ENCODE measurements at regions not wholly inside any gene's neighbourhood (a gene's known extent, or its start where the extent isn't known, plus 50 kb on each side); places are given as distances from the start of the nearest gene placed in this dataset.
"Not testable (repeated sequence)": the region's sequence is repeated elsewhere in the genome, so short reads cannot be mapped to it uniquely, and the experiment has no call there.

DNA sequence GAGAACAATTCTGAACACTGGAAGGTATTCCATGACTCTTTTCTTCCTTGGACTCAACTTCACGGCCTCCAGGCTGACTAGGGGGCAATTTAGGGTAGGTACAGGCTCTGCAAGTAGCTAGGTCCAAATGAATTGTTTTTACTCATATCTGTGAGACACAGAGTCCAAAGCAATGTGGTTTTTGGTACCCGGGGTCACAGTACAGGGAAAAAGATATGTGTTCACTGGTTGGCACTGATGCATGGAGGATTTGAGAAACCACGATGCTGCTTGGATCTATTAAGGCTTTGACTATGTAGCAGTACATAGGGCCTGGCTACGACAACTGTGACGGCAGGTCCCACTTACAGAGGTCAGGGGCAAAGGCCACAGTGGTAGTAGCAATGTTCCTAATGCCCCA lies 200.6 kb downstream of the DUSP10 start:
- DNase-seq: no peak

DNA sequence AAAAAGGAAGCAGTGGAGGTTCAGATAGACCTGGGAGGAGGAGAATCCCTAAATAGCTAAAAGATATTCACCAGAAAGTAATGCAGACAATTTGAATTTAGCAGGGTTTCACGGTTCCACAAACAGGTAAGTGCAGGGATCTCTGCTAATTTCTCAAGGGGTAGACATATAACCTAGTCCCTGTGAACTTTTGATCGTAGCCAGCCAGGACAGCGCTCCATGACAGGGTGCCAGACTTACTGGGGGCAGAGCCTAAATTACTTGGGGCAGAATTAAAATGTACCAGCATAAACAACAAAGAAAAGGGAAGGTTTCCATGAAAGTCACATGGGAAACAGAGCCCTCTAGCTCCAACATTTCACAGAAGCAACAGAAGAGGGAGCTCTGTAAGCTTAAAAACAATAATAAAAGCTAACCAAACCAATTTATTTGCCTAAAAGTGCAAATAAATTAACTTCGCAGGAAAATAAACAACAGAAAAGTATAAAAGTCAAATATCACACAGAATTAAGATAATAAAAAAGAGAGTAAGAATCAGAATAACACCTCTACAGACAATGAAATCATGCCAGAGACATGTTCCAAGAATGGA lies 198.3 kb downstream of the DUSP10 start:
- peak in 1 of 2 donors; percentile 21 for DNase-seq

DNA sequence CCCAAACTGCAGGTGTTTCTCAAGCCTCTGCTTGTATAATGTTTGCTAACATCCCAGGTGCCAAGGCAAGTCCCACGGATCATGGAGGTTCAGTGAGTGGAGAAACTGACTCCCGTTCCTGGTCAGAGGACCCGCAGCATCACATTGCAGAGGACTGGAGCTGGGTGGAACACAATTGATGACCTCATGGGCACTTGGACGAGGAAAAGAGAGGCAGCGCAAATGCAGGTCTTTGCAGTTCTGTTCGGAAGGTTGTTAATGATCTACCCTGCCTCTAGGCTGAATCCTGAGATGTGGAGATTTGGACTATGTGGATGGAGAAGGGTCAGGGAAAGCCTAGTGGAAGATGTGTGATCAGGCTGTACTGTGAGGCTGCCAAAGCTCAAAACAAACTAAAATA lies 192.9 kb downstream of the DUSP10 start:
- DNase-seq: no peak

DNA sequence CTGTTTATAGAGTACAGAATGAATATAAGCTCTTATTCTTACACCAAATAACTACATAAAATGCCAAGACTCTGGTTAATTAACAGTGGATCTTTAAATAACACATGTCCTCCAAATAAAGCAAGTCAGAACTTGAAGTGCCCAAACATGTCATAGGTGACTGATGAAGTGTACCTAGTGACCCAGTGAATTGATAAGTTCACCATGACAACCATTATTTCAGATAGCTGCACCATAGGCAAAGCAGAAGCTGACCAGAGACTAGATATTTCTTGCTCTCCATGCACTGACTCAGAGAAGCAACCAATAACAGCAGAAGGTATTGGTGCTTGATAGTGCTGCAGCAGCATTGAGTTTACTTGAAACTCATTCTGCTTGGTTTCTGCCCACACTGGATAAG lies 192.1 kb downstream of the DUSP10 start:
- no peak for DNase-seq

DNA sequence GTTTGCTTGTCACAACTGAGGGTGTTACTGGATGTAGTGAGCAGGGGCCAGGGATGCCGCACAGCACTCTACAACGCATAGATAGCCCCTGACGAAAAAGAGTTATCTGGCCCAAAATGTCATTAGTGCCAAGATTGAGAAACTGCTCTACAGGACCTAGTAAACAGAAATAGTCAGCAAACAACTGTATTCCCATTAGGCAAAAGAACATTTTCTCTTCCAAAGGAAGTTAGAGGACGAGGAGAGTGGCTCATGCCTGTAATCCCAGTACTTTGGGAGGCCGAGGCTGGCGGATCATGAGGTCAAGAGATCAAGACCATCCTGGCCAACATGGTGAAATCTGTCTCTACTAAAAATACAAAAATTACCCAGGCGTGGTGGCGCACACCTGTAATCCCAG lies 189.1 kb downstream of the DUSP10 start:
- not testable (repeated sequence) for DNase-seq

DNA sequence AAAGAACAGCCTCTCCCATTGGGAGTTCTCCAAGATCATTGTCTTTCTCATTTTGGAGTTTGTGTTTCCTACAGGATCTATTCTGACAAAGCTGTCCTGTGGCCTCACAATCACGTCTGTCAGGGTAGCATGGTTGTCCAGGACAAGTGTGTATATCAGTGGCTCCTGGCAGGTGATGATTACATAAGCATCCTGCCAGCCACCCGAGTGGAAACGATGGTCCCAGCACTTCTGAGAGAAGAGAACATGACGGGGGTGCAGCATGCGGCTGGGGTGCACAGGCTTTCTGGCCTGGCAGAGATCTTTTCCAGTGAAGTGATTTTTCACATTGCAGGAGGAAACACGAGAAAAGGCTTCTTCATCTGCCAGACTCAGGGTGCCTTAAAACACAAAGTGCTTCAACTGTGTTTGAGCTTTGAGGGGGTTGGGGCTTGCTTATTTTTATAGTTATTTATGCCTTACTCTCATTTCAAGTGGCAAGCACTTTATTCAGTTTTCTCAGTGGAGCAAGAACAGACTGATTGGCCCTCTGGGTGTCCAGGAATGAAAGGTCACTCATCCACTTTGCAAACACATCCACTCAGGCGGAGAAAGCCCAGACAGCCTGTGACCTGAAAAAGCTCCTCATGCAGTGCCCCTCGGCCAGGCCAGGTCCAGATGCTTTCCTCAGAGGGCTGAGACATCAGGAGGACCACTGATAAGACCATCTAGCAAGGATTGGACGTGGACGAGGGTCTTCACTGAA lies 186.0 kb downstream of the DUSP10 start:
- no peak for DNase-seq

DNA sequence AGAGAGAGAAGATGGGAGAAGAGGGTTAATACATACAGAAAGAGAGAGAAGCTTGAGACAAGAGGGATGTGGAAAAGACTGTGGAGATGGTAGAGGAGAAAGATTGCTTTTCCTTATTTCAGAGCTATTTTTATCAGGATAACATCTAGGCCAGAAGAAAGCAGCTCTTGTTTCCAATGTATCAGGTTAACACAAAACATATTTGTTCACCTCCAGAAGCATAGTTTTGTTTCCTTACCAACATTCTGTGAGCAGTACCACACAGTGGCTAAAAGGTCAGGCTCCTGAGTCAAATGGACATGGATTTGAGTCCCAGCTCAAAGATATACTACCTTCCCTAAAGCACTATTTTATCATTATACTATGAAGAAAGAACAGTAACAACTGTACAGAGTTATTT lies 185.5 kb downstream of the DUSP10 start:
- no peak for DNase-seq

DNA sequence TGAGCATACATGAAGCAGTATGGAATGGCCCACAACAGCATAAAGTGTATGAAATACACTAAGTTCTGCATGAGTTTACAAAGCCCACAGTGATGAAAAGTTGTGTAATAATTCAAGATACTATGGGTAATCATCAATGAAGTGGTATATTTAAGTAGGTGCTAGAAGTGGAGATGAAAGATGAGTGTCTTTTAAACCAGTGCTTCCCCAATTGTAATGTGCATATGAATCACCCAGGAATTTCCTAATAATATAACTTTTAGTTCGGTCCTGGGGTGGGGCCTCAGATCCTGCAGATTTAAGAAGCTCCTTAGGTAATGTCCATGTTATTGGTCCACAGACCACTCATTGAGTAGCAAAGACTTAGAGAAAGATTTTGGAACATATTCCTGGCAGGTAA lies 184.9 kb downstream of the DUSP10 start:
- DNase-seq: no peak

DNA sequence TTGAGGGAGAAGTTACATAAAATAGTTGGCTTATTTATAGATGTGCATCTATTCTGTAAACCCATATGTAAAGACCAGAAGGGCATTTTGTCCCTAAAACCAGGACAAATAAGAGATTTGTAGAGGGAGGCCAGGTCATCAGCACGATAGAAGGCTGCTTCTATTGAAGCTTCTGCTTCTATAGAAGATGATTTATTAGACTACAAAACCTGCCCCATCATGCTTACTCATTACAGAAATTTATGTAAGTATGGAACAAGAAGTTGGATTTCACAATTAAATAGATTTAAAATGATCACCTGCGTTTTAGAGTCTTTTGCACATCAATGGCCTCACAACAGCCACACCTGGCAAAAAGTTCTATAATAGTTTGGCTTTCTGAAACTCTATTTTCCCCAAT lies 183.5 kb downstream of the DUSP10 start:
- DNase-seq: no peak

DNA sequence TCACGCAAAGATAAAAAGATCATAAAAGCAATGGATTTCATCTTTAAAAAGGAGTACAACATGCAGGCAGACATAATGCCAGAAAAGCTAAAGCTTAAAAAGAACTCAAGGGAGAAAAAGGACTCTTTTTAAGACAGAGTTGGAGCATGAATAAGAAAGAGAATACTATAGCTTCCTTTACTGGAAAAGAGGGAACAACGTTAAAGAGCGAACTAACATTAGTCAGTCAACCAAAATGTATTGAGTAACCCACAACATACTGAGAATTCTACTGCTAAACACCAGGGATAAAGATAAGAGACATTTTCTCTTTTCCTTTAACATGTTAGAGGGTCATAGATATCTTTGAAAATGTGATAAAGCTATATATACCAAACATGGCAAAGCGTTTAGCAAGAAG lies 182.0 kb downstream of the DUSP10 start:
- DNase-seq: no peak

DNA sequence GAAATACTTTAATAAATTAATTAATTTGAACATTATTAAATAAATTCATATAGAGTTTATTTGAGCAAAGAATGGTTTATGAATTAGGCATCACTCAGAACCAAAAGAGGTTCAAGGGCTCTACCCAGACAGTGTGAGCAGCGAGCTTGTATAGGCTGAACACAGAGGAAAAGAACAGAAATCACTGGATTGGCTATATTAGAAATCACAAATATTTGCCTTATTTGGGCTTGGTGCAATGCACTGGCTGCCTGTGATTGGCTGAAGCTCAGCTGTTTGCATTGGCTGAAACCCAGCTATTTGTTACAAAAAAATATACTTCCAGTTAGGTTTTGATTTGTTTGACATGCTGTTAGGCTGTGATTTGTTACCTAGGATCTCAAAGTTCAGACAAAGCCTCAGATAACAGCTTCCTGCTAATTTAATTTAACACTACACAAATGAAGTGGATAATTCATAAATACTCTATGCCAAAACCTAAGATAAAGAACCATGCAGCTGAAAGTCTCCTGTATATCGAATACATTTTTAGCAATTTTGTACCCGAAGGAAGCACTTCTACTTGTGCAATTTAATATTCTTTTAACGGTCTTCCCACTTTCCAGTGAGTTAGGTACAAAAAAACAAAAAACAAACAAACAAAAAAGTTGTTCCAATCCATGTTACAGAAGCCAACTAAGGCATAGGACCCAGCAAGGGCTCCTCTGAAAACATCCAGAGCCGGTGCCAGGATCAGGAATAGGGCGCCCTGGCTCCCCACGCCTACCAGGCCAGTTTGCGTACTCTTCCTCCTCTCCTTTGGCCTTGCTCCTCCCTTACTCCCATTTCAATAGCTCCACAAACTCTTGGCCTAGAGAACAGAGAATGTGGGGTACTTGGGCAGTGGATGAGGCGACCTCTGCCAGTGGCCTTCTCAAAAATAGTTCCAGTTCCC lies 179.1 kb downstream of the DUSP10 start:
- DNase-seq: no peak

DNA sequence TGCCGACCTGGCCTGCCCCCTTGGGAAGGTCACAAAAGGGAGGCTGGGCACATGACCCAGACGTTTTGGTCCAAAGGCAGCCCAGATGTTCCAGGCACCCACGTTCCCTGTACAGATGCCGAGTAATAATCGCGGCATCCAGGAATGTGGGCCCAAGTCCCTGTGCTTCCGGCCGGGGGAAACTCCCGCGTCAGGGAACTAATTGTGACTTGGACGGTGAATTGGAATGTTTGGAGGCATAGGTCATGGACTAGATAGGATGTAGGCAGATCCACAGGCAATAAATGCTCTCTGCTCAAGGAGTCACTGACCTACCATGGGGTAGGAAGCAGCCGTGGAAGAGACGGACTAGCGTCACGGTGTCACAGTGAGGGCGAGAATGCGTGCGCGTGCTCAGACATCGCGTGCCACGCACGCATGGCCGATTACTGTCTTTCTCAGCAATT lies 178.4 kb downstream of the DUSP10 start:
- DNase-seq: no peak

DNA sequence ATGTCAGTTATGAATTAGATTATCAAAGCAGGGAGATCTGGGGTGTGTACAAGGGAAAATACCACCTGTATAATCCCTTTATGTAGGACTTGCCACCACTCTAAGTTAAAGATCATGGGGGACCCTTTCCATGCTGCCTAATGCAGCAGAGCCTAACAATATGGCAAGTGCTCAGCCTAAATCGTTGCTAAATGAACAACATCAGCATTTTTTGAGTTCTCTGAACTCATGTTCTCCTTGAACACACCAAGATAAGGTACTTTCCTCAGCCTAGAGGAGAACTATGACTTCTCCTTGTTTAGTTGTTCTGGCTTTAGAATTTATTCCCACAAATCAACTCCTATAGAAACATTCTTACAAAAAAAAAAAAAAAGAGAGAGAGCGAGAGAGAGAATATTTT lies 177.0 kb downstream of the DUSP10 start:
- DNase-seq: no peak

DNA sequence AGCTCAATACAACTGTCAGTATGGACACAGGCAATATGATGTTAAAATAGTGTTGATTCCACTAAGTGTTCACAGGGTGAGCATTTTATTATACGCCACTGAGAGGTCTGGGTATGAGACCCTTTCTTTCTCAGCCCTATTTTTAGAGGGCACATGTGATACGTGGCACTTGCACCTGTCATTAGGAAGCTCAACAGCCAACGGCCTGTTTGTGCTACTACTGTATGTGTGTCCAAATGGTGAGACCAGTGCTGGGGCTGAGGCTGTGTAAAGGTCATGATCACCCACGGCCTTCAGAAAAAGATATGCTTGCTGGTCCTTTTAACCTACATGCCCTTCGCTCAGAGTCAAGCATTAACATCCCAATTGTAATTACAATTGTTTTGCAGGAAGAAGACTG lies 176.2 kb downstream of the DUSP10 start:
- no peak for DNase-seq

DNA sequence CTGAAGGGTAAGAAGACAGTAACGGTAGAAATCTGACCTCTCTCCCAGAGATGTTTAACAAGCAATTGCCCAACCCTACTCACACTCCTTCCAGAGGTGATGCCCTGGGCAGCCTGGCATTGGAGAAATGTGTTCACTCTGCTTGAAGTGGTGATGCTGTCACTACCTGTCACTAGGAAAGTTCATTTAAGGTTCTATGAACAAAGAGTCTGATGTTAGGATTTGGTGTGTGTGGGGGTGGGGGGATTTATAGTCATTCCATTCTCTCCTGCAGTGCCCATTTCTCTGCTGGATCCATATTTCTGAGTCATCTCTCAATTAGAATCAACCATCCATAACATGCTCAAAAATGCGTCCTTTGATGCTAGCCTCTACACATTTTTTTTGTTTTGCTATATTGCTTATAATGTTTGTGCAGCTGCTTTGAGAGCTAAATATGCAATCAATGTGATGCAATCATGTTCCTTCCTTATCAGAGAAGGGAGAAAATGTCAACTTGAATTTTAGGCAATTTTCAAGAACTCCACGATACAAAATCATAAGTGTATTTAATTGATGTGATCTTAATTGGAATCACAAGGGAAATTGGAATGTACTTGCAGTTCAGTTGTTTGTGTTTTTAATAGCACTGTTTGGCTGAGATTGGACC lies 173.9 kb downstream of the DUSP10 start:
- no peak for DNase-seq

DNA sequence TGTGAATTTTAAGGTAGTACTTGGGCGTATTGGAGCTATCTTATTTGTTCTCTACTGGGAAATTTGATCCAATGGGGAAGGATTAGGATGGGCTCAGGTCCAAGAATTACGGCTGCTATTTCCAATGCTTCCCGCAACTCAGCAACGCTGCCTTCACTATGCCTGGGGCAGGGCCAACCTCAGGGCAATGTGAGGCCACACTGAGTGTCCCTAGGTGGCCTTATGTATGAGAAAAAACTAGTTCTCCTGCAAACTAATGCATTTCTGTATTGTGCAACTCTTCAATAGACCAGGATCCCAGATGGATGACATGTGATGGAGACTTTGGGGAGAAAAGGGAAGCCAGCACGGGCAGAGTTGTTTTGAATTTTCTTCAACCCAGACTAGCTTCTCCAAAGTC lies 168.1 kb downstream of the DUSP10 start:
- no peak for DNase-seq

DNA sequence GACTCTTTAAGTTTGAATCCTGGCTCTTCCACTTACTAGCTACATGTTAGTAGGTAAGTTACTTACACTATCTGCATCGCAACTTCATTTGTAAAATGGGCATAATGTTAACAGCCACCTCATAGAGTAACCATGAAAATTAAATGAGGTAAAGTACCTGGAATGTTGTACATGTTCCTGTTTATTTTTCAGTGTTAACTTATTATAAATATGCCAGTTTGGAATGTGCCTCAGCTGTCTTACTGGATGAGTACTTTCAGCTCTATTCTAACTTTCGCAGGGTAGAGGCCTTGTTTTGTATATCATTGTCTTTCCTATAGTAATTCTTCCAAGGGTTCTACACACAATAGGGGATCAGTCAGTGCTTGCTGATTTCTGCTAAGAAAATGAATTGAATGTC lies 167.4 kb downstream of the DUSP10 start:
- no peak for DNase-seq

DNA sequence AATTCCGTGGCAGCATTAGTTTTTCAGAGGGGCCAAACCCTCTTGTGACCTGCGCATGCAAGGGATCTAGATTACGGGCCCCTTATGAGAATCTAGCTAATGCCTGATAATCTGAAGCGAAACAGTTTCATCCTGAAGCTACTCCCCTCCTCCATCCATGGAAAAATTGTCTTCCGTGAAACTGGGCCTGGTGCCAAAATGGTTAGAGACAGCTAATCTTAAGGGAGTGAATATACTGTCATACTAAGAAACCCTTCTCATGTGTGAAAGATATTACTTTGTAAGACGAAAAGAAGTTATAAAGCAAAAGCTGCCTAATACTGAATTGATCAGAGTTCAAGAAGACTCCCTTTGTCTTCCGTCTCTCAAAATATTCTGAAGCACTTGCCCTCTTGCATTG lies 166.3 kb downstream of the DUSP10 start:
- no peak for DNase-seq

DNA sequence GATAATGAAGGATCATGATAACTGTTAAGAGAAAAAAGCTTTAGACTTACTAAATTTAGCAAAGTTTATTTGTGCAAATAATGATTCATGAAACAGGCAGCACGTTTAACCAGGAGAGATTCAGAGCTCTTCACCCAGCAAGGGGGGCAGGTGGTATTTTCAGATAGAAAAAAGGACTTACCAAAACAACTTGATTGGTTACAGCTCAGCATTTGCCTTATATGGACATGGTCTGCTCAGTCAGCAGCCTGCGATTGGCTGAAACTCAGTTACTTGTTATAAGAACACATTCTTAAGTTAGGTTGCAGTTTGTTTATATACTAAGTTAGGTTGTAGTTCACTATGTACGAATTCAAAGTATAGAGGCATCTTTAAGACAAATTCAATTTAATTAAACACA lies 165.6 kb downstream of the DUSP10 start:
- no peak for DNase-seq

DNA sequence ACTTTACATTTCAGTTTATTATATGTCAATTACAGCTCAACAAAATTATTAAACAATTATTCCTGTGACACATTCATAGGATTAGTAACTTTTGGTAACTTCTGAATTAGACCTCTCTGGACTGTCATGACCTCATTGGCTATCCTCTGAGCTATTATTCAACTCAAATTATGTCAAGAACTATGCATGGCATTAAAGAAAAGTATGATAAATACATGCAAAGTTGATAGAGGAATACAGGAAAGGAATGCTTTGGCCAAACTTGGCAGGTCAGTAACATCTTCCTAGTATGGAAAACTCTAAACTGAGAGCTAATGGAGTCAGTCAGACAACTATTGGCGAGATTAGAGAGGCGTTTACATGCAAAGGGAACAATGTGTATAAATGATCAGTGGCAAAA lies 158.4 kb downstream of the DUSP10 start:
- no peak for DNase-seq

DNA sequence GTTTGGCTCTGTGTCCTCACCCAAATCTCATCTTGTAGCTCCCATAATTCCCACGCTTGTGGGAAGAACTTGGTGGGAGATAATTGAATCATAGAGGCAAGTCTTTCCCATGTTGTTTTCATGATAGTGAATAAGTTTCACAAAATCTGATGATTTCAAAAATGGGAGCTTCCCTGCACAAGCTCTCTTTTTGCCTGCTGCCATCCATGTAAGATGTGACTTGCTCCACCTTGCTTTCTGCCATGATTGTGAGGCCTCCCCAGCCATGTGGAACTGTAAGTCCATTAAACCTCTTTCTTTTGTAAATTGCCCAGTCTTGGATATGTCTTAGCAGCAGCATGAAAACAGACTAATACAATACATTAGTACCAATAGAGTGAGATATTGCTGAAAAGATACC lies 154.9 kb downstream of the DUSP10 start:
- DNase-seq: not testable (repeated sequence)

DNA sequence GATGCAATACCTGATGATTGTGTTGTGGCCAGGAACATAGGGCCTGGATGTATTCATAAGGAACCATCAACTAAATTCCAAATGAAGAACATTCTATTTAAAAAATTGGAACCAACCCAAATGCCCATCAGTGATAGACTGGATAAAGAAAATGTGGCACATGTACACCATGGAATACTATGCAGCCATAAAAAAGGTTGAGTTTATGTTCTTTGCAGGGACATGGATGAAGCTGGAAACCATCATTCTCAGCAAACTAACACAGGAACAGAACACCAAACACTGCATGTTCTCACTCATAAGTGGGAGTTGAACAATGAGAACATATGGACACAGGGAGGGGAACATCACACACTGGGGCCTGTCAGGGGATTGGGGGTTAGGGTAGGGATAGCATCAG lies 150.6 kb downstream of the DUSP10 start:
- DNase-seq: not testable (repeated sequence)

DNA sequence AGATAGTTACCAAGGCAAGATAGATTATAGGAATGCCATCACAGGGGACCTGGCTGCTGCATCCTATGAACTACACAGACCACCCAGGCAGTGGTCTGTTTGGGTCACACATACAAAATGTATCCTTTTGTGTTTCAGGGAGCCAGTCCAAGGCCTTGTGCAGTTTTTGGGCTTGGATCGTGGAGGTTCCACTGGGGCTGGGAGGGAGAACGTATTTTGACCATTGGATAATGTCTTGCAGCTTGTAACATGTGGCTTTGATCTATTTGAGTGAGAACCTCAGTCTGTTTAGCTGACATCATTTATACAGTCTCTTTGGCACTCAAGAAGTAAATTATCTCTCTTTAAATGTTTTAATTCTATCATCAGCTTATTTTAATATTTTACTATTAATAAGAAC lies 147.3 kb downstream of the DUSP10 start:
- DNase-seq: no peak
